ENCODE measurements at regions not wholly inside any gene's neighbourhood (a gene's known extent, or its start where the extent isn't known, plus 50 kb on each side); places are given as distances from the start of the nearest gene placed in this dataset.

DNA sequence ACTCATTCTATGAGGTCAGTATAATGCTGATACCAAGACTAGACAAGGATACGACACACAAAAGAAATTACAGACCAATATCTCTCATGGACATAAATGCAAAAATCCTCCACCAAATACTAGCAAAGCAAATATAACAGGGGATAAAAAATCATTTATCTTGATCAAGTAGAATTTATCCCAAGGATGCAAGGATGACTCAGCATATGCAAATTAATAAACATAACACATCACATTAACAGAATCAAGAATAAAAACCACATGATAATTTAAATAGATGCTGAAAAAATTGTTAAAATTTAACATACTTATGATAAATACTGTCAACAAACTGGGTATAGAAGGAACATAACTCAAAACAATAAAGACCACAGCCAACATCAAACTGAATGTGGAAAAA lies 69.4 kb upstream of the GABRA2 start:
- Histone ChIP-seq H3K36me3 (ENCODE audit: control insufficient read depth in 4 of 4, insufficient read depth in 3 of 4, low read depth in 1 of 4, low read length in 3 of 4) (no peaks in the 10 kb centered on the region), H3K9me3 (ENCODE audit: control insufficient read depth in 4 of 4, low read length in 3 of 4) (peaks cover 0 to 4% (median 0%) of the 10 kb centered on the region in 4 donors), H3K9ac (ENCODE audit: low read depth in 1 of 2, low read length in 2 of 2) (no peak overlapping the region), H3K27ac (ENCODE audit: low read depth in 1 of 2, low read length in 2 of 2) (no peak overlapping the region), H3K4me1 (ENCODE audit: control insufficient read depth in 4 of 4, insufficient read depth in 4 of 4, low read length in 3 of 4) (no peaks in the 10 kb centered on the region), H3K27me3 (ENCODE audit: control insufficient read depth in 4 of 4, insufficient read depth in 4 of 4, low read length in 3 of 4) (no peaks in the 10 kb centered on the region), H3K4me3 (ENCODE audit: low read depth in 1 of 3, low read length in 3 of 3) (no peak overlapping the region)
- 68% methylated on average over 1 of the region's 1 CpG for WGBS
- TF ChIP-seq, protein P1, sequence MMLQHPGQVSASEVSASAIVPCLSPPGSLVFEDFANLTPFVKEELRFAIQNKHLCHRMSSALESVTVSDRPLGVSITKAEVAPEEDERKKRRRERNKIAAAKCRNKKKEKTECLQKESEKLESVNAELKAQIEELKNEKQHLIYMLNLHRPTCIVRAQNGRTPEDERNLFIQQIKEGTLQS (IDR thresholded peaks at IDR 0.05) = no peak
- TF ChIP-seq YY1 (IDR thresholded peaks at IDR 0.05) = no peak
- TF ChIP-seq NR2F2 (IDR thresholded peaks at IDR 0.05) = no peak
- TF ChIP-seq, protein P2, sequence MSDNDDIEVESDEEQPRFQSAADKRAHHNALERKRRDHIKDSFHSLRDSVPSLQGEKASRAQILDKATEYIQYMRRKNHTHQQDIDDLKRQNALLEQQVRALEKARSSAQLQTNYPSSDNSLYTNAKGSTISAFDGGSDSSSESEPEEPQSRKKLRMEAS (IDR thresholded peaks at IDR 0.05) = no peak
- TF ChIP-seq HNF4G (IDR thresholded peaks at IDR 0.05) = no peak
- no peak for TF ChIP-seq FOXA2 (IDR thresholded peaks at IDR 0.05)
- TF ChIP-seq, protein P3, sequence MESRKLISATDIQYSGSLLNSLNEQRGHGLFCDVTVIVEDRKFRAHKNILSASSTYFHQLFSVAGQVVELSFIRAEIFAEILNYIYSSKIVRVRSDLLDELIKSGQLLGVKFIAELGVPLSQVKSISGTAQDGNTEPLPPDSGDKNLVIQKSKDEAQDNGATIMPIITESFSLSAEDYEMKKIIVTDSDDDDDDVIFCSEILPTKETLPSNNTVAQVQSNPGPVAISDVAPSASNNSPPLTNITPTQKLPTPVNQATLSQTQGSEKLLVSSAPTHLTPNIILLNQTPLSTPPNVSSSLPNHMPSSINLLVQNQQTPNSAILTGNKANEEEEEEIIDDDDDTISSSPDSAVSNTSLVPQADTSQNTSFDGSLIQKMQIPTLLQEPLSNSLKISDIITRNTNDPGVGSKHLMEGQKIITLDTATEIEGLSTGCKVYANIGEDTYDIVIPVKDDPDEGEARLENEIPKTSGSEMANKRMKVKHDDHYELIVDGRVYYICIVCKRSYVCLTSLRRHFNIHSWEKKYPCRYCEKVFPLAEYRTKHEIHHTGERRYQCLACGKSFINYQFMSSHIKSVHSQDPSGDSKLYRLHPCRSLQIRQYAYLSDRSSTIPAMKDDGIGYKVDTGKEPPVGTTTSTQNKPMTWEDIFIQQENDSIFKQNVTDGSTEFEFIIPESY (IDR thresholded peaks at IDR 0.05) = no peak
- TF ChIP-seq RAD21 (IDR thresholded peaks at IDR 0.05) = no peak
- TF ChIP-seq FOXA1 (IDR thresholded peaks at IDR 0.05) = no peak
- TF ChIP-seq JUND (IDR thresholded peaks at IDR 0.05) = no peak
- no peak for TF ChIP-seq GABPA (IDR thresholded peaks at IDR 0.05 in 1 of 2, conservative IDR thresholded peaks at IDR 0.05 in 1 of 2)
- no peak for TF ChIP-seq SP1 (IDR thresholded peaks at IDR 0.05)
- TF ChIP-seq, protein P4, sequence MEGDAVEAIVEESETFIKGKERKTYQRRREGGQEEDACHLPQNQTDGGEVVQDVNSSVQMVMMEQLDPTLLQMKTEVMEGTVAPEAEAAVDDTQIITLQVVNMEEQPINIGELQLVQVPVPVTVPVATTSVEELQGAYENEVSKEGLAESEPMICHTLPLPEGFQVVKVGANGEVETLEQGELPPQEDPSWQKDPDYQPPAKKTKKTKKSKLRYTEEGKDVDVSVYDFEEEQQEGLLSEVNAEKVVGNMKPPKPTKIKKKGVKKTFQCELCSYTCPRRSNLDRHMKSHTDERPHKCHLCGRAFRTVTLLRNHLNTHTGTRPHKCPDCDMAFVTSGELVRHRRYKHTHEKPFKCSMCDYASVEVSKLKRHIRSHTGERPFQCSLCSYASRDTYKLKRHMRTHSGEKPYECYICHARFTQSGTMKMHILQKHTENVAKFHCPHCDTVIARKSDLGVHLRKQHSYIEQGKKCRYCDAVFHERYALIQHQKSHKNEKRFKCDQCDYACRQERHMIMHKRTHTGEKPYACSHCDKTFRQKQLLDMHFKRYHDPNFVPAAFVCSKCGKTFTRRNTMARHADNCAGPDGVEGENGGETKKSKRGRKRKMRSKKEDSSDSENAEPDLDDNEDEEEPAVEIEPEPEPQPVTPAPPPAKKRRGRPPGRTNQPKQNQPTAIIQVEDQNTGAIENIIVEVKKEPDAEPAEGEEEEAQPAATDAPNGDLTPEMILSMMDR (IDR thresholded peaks at IDR 0.05; ENCODE audit: low read depth, low read length, missing input control) = no peak
- no peak for TF ChIP-seq TAF1 (conservative IDR thresholded peaks at IDR 0.05)
- no peak for DNase-seq (ENCODE audit: low spot score)

DNA sequence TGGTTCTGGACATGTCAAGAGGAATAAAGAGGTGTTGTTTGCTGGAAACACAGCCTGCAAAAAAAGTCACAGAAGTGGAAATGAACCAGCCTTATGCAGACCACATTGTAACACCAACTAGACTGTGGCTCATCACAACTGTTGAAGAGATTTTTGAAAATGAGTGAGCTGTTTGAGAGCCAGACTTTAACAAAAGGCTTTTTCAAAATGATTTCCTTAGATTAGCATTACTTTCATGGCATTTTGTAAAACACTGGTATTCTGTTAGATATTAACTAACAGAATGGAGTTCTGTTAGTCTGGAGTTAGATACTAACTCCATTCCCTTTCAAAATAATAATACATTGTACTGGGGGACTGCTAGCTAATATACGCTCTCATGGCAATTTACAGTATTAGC lies 60.6 kb upstream of the GABRA2 start:
- Histone ChIP-seq H3K9ac (ENCODE audit: low read depth in 1 of 2, low read length in 2 of 2) (no peak overlapping the region), H3K4me3 (ENCODE audit: low read depth in 1 of 3, low read length in 3 of 3) (no peak overlapping the region), H3K27ac (ENCODE audit: low read depth in 1 of 2, low read length in 2 of 2) (no peak overlapping the region), H3K27me3 (ENCODE audit: control insufficient read depth in 4 of 4, insufficient read depth in 4 of 4, low read length in 3 of 4) (no peaks in the 10 kb centered on the region), H3K4me1 (ENCODE audit: control insufficient read depth in 4 of 4, insufficient read depth in 4 of 4, low read length in 3 of 4) (no peaks in the 10 kb centered on the region), H3K9me3 (ENCODE audit: control insufficient read depth in 4 of 4, low read length in 3 of 4) (peaks cover 0 to 4% (median 0%) of the 10 kb centered on the region in 4 donors), H3K36me3 (ENCODE audit: control insufficient read depth in 4 of 4, insufficient read depth in 3 of 4, low read depth in 1 of 4, low read length in 3 of 4) (no peaks in the 10 kb centered on the region)
- TF ChIP-seq, protein P4 (IDR thresholded peaks at IDR 0.05; ENCODE audit: low read depth, low read length, missing input control) = no peak
- TF ChIP-seq NR2F2 (IDR thresholded peaks at IDR 0.05) (no peak), EGR1 (IDR thresholded peaks at IDR 0.05; ENCODE audit: low read depth in 2 of 2) (no peak), FOXA2 (IDR thresholded peaks at IDR 0.05) (no peak), HNF4A (conservative IDR thresholded peaks at IDR 0.05) (no peak), RXRA (IDR thresholded peaks at IDR 0.05) (no peak), JUND (IDR thresholded peaks at IDR 0.05) (no peak), SP1 (IDR thresholded peaks at IDR 0.05) (no peak), RAD21 (IDR thresholded peaks at IDR 0.05) (no peak), TAF1 (conservative IDR thresholded peaks at IDR 0.05) (no peak)
- TF ChIP-seq, protein P5, sequence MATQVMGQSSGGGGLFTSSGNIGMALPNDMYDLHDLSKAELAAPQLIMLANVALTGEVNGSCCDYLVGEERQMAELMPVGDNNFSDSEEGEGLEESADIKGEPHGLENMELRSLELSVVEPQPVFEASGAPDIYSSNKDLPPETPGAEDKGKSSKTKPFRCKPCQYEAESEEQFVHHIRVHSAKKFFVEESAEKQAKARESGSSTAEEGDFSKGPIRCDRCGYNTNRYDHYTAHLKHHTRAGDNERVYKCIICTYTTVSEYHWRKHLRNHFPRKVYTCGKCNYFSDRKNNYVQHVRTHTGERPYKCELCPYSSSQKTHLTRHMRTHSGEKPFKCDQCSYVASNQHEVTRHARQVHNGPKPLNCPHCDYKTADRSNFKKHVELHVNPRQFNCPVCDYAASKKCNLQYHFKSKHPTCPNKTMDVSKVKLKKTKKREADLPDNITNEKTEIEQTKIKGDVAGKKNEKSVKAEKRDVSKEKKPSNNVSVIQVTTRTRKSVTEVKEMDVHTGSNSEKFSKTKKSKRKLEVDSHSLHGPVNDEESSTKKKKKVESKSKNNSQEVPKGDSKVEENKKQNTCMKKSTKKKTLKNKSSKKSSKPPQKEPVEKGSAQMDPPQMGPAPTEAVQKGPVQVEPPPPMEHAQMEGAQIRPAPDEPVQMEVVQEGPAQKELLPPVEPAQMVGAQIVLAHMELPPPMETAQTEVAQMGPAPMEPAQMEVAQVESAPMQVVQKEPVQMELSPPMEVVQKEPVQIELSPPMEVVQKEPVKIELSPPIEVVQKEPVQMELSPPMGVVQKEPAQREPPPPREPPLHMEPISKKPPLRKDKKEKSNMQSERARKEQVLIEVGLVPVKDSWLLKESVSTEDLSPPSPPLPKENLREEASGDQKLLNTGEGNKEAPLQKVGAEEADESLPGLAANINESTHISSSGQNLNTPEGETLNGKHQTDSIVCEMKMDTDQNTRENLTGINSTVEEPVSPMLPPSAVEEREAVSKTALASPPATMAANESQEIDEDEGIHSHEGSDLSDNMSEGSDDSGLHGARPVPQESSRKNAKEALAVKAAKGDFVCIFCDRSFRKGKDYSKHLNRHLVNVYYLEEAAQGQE (IDR thresholded peaks at IDR 0.05) = no peak
- WGBS = 92% methylated on average over 1 of the region's 1 CpG
- no peak for DNase-seq (ENCODE audit: low spot score)
